ENCODE measurements at regions not wholly inside any gene's neighbourhood (a gene's known extent, or its start where the extent isn't known, plus 50 kb on each side); places are given as distances from the start of the nearest gene placed in this dataset.

DNA sequence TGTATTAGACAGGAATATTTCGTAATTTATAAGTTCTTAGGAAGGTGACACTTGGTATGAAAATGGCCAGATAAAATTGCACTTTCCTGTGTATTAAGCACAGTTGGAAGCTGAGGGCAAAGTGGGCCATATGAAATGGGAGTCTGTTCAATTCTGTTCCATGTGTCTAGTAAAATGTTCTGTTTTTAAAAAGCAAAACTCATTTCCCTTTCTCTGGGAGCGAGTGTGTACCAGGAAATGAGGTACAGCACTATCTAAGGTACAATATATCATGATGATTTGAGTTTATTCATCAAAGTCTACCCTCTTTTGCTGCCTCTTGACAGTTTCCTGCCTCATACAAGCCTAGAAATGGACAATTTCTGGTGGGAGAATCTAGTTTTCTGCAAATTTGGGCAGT is 51.2 kb upstream of the KCNN2 start:
- TF ChIP-seq ZEB2 (IDR thresholded peaks at IDR 0.05) (no peak), STAT5B (CRISPR knock-in tag; IDR thresholded peaks at IDR 0.05) (no peak), PTRF (tag; IDR thresholded peaks at IDR 0.05) (no peak), HDAC2 (IDR thresholded peaks at IDR 0.05) (no peak), BRD9 (IDR thresholded peaks at IDR 0.05; ENCODE audit: low read depth, partially characterized antibody) (no peak), ZKSCAN1 (IDR thresholded peaks at IDR 0.05; ENCODE audit: low read depth, low read length) (no peak), PYGO2 (tag; IDR thresholded peaks at IDR 0.05) (no peak), SNIP1 (IDR thresholded peaks at IDR 0.05; ENCODE audit: low read depth) (no peak), SIN3B (IDR thresholded peaks at IDR 0.05; ENCODE audit: low read depth) (no peak), RBBP5 (IDR thresholded peaks at IDR 0.05; ENCODE audit: borderline replicate concordance, insufficient read depth, low read length, poor library complexity, severe bottlenecking) (no peak), MYBL2 (IDR thresholded peaks at IDR 0.05; ENCODE audit: low read depth) (no peak), MYBL2 (CRISPR knock-in tag; IDR thresholded peaks at IDR 0.05; ENCODE audit: borderline replicate concordance) (no peak), MYC (IDR thresholded peaks at IDR 0.05; ENCODE audit: low read depth, low read length) (no peak), MYC (CRISPR knock-in tag; IDR thresholded peaks at IDR 0.05; ENCODE audit: borderline replicate concordance, low read depth) (no peak), MAZ (CRISPR knock-in tag; conservative IDR thresholded peaks at IDR 0.05 in 1 of 2, IDR thresholded peaks at IDR 0.05 in 1 of 2) (no peak), PURB (CRISPR knock-in tag; IDR thresholded peaks at IDR 0.05; ENCODE audit: low read depth) (no peak), SIN3A (IDR thresholded peaks at IDR 0.05; ENCODE audit: borderline replicate concordance in 2 of 2, control insufficient read depth in 1 of 2, low read depth in 2 of 2, low read length in 2 of 2) (no peak), HNRNPK (IDR thresholded peaks at IDR 0.05; ENCODE audit: low read depth, low read length, poor library complexity, severe bottlenecking) (no peak), NEUROD1 (IDR thresholded peaks at IDR 0.05; ENCODE audit: borderline replicate concordance, low read depth, low read length, partially characterized antibody) (no peak)
- TF ChIP-seq, protein P1, sequence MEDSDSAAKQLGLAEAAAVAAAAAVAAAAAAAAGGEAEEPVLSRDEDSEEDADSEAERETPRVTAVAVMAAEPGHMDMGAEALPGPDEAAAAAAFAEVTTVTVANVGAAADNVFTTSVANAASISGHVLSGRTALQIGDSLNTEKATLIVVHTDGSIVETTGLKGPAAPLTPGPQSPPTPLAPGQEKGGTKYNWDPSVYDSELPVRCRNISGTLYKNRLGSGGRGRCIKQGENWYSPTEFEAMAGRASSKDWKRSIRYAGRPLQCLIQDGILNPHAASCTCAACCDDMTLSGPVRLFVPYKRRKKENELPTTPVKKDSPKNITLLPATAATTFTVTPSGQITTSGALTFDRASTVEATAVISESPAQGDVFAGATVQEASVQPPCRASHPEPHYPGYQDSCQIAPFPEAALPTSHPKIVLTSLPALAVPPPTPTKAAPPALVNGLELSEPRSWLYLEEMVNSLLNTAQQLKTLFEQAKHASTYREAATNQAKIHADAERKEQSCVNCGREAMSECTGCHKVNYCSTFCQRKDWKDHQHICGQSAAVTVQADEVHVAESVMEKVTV (CRISPR knock-in tag; IDR thresholded peaks at IDR 0.05), result no peak
- TF ChIP-seq, protein P2, sequence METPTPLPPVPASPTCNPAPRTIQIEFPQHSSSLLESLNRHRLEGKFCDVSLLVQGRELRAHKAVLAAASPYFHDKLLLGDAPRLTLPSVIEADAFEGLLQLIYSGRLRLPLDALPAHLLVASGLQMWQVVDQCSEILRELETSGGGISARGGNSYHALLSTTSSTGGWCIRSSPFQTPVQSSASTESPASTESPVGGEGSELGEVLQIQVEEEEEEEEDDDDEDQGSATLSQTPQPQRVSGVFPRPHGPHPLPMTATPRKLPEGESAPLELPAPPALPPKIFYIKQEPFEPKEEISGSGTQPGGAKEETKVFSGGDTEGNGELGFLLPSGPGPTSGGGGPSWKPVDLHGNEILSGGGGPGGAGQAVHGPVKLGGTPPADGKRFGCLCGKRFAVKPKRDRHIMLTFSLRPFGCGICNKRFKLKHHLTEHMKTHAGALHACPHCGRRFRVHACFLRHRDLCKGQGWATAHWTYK (CRISPR knock-in tag; IDR thresholded peaks at IDR 0.05), result no peak
- DNase-seq (ENCODE audit: extremely low read depth in 1 of 4, low spot score in 3 of 4), result no peak
- in situ Hi-C loops (cut with MboI), result no loop called here

More for the DNA sequence above, 51.2 kb upstream of the KCNN2 start:
- POLR2A ChIA-PET, result no interaction called here
- no peaks in the 10 kb centered on the region for H4K20me1 ChIP-seq (replicated peaks; ENCODE audit: control insufficient read depth, insufficient read depth, low read length)
- H3K9me3 ChIP-seq (replicated peaks; ENCODE audit: control insufficient read depth, insufficient read depth, low read depth, low read length), result no peaks in the 10 kb centered on the region
- BruUV-seq (replicated peaks), result no TSS peak
- no peak for ATAC-seq
- no peak overlapping the region for H2AFZ ChIP-seq (ENCODE audit: low read depth, low read length)
- no peaks in the 10 kb centered on the region for H3K27me3 ChIP-seq (ENCODE audit: control insufficient read depth in 2 of 2, insufficient read depth in 2 of 2, low read length in 2 of 2)
- H3K4me2 ChIP-seq (ENCODE audit: insufficient read depth, low read length), result no peak overlapping the region
- WGBS (ENCODE audit: insufficient coverage, low coverage, missing lambda C conversion rate), result 0% methylated on average over 2 of the region's 2 CpGs
- FAIRE-seq, result no peak
- CTCF ChIA-PET (ENCODE audit: low intra/inter-chr PET ratio), result no interaction called here
- no peaks in the 10 kb centered on the region for H3K9me1 ChIP-seq (ENCODE audit: control insufficient read depth, insufficient read depth, low read length)
- no peak overlapping the region for H3K9ac ChIP-seq (ENCODE audit: insufficient read depth in 1 of 2, low read depth in 2 of 2, low read length in 2 of 2)
- intact Hi-C loops (cut with micrococcal nuclease), result no loop called here
- no peak overlapping the region for H3K4me3 ChIP-seq
- H3K36me3 ChIP-seq (ENCODE audit: control insufficient read depth, insufficient read depth, low read length), result no peaks in the 10 kb centered on the region
- H3K79me2 ChIP-seq (ENCODE audit: control insufficient read depth, insufficient read depth, low read length), result no peaks in the 10 kb centered on the region
- H3K4me1 ChIP-seq (replicated peaks in 1 of 2; ENCODE audit: control insufficient read depth in 2 of 2, insufficient read depth in 2 of 2, low read length in 2 of 2), result no peaks in the 10 kb centered on the region
- no peak overlapping the region for H3K27ac ChIP-seq (ENCODE audit: extremely low read depth, low read depth, low read length)
